Activated naive CD8-positive, alpha-beta T cell treated with anti-CD3 and anti-CD28 coated beads, Interleukin-2, amount 50 U/mL, for 24 hours (primary cell): ENCODE measurements at regions not wholly inside any gene's neighbourhood (a gene's known extent, or its start where the extent isn't known, plus 50 kb on each side); places are given as distances from the start of the nearest gene placed in this dataset.

Experiments
- ATAC-seq: fragments of 150-1000 bp; cut with Tn5 transposase; one replicate; pipeline ENCODE4 v1.10.0; 2021
- DNase-seq: peaks from one replicate; pipeline ENCODE4 v3.0.0; 2021
- H3K27ac Mint-ChIP-seq: one replicate; pipeline ENCODE4 v1.8.0; 2021; ENCODE audit warnings: mild to moderate bottlenecking, mixed read lengths
- H3K27me3 Mint-ChIP-seq: one replicate; pipeline ENCODE4 v1.8.0; 2021; ENCODE audit warnings: mixed read lengths
- H3K36me3 Mint-ChIP-seq: one replicate; pipeline ENCODE4 v1.8.0; 2021; ENCODE audit warnings: low read depth, mixed read lengths
- H3K4me1 Mint-ChIP-seq: one replicate; pipeline ENCODE4 v1.8.0; 2021; ENCODE audit warnings: mixed read lengths
- H3K4me3 Mint-ChIP-seq: one replicate; pipeline ENCODE4 v1.8.0; 2021; ENCODE audit warnings: mild to moderate bottlenecking, moderate library complexity, mixed read lengths
- H3K9me3 Mint-ChIP-seq: one replicate; pipeline ENCODE4 v1.8.0; 2021; ENCODE audit warnings: mixed read lengths

- ATAC-seq (no peak), DNase-seq (no peak)
- H3K9me3 Mint-ChIP-seq, result no peaks in the 10 kb centered on the region
- H3K36me3 Mint-ChIP-seq, result no peaks in the 10 kb centered on the region
- H3K4me1 Mint-ChIP-seq, result no peaks in the 10 kb centered on the region
- peaks cover 8% of the 10 kb centered on the region for H3K27me3 Mint-ChIP-seq
- H3K4me3 Mint-ChIP-seq, result no peak overlapping the region
- H3K27ac Mint-ChIP-seq, result no peak overlapping the region
These were observed 129.9 kb downstream of the WIF1 start for GRCh38 chr12:64991121-64991611.

GRCh38 chr12:64992116-64992515 is 129.0 kb downstream of the WIF1 start:
- no peaks in the 10 kb centered on the region for H3K36me3 Mint-ChIP-seq
- H3K27me3 Mint-ChIP-seq, result peaks cover 6% of the 10 kb centered on the region
- H3K27ac Mint-ChIP-seq, result no peak overlapping the region
- no peaks in the 10 kb centered on the region for H3K9me3 Mint-ChIP-seq
- no peak overlapping the region for H3K4me3 Mint-ChIP-seq
- DNase-seq (no peak), ATAC-seq (no peak)
- H3K4me1 Mint-ChIP-seq, result no peaks in the 10 kb centered on the region

- ATAC-seq, result no peak
- H3K27me3 Mint-ChIP-seq, result peaks cover 6% of the 10 kb centered on the region
- no peak overlapping the region for H3K4me3 Mint-ChIP-seq
These were observed 128.5 kb downstream of the WIF1 start for GRCh38 chr12:64992641-64993040.

GRCh38 chr12:64993461-64993860 is 127.6 kb downstream of the WIF1 start:
- Mint-ChIP-seq H3K9me3 (no peaks in the 10 kb centered on the region), H3K27me3 (peaks cover 9% of the 10 kb centered on the region)
- no peak for DNase-seq

More at GRCh38 chr12:64992641-64993040, 128.5 kb downstream of the WIF1 start:
- Mint-ChIP-seq H3K36me3 (no peaks in the 10 kb centered on the region), H3K27ac (no peak overlapping the region), H3K4me1 (no peaks in the 10 kb centered on the region), H3K9me3 (no peaks in the 10 kb centered on the region)
- DNase-seq, result no peak

GRCh38 chr12:64995816-64996215 is 125.3 kb downstream of the WIF1 start:
- no peak for DNase-seq
- no peaks in the 10 kb centered on the region for H3K4me1 Mint-ChIP-seq
- H3K27ac Mint-ChIP-seq, result no peak overlapping the region
- ATAC-seq, result no peak
- H3K9me3 Mint-ChIP-seq, result no peaks in the 10 kb centered on the region
- H3K27me3 Mint-ChIP-seq, result peaks cover 7% of the 10 kb centered on the region
- no peaks in the 10 kb centered on the region for H3K36me3 Mint-ChIP-seq
- no peak overlapping the region for H3K4me3 Mint-ChIP-seq

More at GRCh38 chr12:64993461-64993860, 127.6 kb downstream of the WIF1 start:
- Mint-ChIP-seq H3K27ac (no peak overlapping the region), H3K4me1 (no peaks in the 10 kb centered on the region), H3K36me3 (no peaks in the 10 kb centered on the region), H3K4me3 (no peak overlapping the region)
- no peak for ATAC-seq

- H3K4me3 Mint-ChIP-seq, result no peak overlapping the region
- ATAC-seq, result no peak
- no peaks in the 10 kb centered on the region for H3K36me3 Mint-ChIP-seq
These were observed 123.2 kb downstream of the WIF1 start for GRCh38 chr12:64997858-64998257.

GRCh38 chr12:64998371-64999147 is 122.5 kb downstream of the WIF1 start:
- Mint-ChIP-seq H3K4me1 (no peaks in the 10 kb centered on the region), H3K27me3 (peaks cover 10% of the 10 kb centered on the region), H3K27ac (no peak overlapping the region), H3K36me3 (no peaks in the 10 kb centered on the region), H3K4me3 (no peak overlapping the region), H3K9me3 (peaks cover 13% of the 10 kb centered on the region)
- no peak for ATAC-seq
- DNase-seq, result no peak

More at GRCh38 chr12:64997858-64998257, 123.2 kb downstream of the WIF1 start:
- H3K9me3 Mint-ChIP-seq, result peaks cover 13% of the 10 kb centered on the region
- H3K27me3 Mint-ChIP-seq, result peaks cover 10% of the 10 kb centered on the region
- no peak for DNase-seq
- no peaks in the 10 kb centered on the region for H3K4me1 Mint-ChIP-seq
- H3K27ac Mint-ChIP-seq, result no peak overlapping the region

GRCh38 chr12:64999148-64999425 is 122.0 kb downstream of the WIF1 start:
- DNase-seq (no peak), ATAC-seq (no peak)
- H3K4me1 Mint-ChIP-seq, result no peaks in the 10 kb centered on the region
- no peak overlapping the region for H3K4me3 Mint-ChIP-seq
- H3K9me3 Mint-ChIP-seq, result peaks cover 13% of the 10 kb centered on the region
- no peaks in the 10 kb centered on the region for H3K36me3 Mint-ChIP-seq
- H3K27me3 Mint-ChIP-seq, result peaks cover 12% of the 10 kb centered on the region
- no peak overlapping the region for H3K27ac Mint-ChIP-seq
